T-cell (primary cell): ENCODE measurements at regions not wholly inside any gene's neighbourhood (a gene's known extent, or its start where the extent isn't known, plus 50 kb on each side); places are given as distances from the start of the nearest gene placed in this dataset.

Source experiments
- ATAC-seq, 4 experiments: fragments of 200-7000 bp in 3 of 4; fragments of 150-1000 bp in 1 of 4; cut with Tn5 transposase; replicated peaks in 1 of 4; 1 replicate in 3 of 4; 2 replicates in 1 of 4; pipeline ENCODE4 v1.10.0; 2021; ENCODE audit warnings: moderate library complexity in 3 of 4, mild to moderate bottlenecking in 2 of 4, moderate number of reproducible peaks in 1 of 4
- CTCF ChIA-PET, 2 donors: fragments of 300-600 bp; sonication (Branson Sonifier 250); formaldehyde crosslinking; loops; one replicate each; lab custom pipeline; 2022; ENCODE audit warnings: antibody characterized with exemption in 2 of 2; lab: Charles Lee
- POLR2A ChIA-PET, 2 donors: fragments of 300-600 bp; sonication (Branson Sonifier 250); formaldehyde crosslinking; loops; one replicate each; lab custom pipeline; 2022; ENCODE audit warnings: antibody characterized with exemption in 2 of 2; lab: Charles Lee
- DNase-seq, 35 experiments: peaks; one replicate each; pipeline versions ENCODE4 v3.0.0 to v3.0.0-alpha.2; 2013 to 2023
- H3K27ac ChIP-seq: one replicate; pipeline ENCODE4 v1.5.1; 2013; ENCODE audit warnings: low read length
- H3K27me3 ChIP-seq, 2 experiments: replicated peaks in 1 of 2; 1 replicate in 1 of 2; 2 replicates in 1 of 2; pipeline versions ENCODE4 v1.6.1 to v1.7.0; 2013; ENCODE audit warnings: low read length in 1 of 2, mixed read lengths in 1 of 2; ENCODE audit not compliant: control insufficient read depth in 2 of 2, insufficient read depth in 2 of 2; ENCODE audit errors: extremely low read depth in 1 of 2
- H3K36me3 ChIP-seq, 2 donors: 1 replicate in 1 of 2; 2 replicates in 1 of 2; pipeline versions ENCODE4 v1.6.1 to v1.7.0; 2013; ENCODE audit warnings: low read length in 1 of 2; ENCODE audit not compliant: control insufficient read depth in 2 of 2, insufficient read depth in 1 of 2; ENCODE audit errors: extremely low read depth in 1 of 2
- H3K4me1 ChIP-seq, 2 experiments: 1 replicate in 1 of 2; 2 replicates in 1 of 2; pipeline versions ENCODE4 v1.6.1 to v1.7.0; 2013; ENCODE audit warnings: low read length in 2 of 2, mixed read lengths in 1 of 2; ENCODE audit not compliant: insufficient read depth in 2 of 2, control insufficient read depth in 1 of 2; ENCODE audit errors: extremely low read depth in 1 of 2
- H3K4me3 ChIP-seq, 2 donors: 1 replicate in 1 of 2; 2 replicates in 1 of 2; pipeline versions ENCODE4 v1.5.1 to v1.7.0; 2013; ENCODE audit warnings: mild to moderate bottlenecking in 2 of 2, low read length in 1 of 2, moderate library complexity in 1 of 2; ENCODE audit not compliant: control insufficient read depth in 1 of 2; ENCODE audit errors: extremely low read depth in 1 of 2
- H3K9me3 ChIP-seq: 2 replicates; pipeline ENCODE4 v1.7.0; 2013
- H3K27ac Mint-ChIP-seq, 2 donors: one replicate each; pipeline ENCODE4 v1.8.0; 2020 to 2021; ENCODE audit warnings: mild to moderate bottlenecking in 2 of 2, mixed read lengths in 2 of 2
- H3K27me3 Mint-ChIP-seq, 2 donors: one replicate each; pipeline ENCODE4 v1.8.0; 2021 to 2022; ENCODE audit warnings: mixed read lengths in 2 of 2
- H3K36me3 Mint-ChIP-seq: one replicate; pipeline ENCODE4 v1.8.0; 2021; ENCODE audit warnings: mixed read lengths
- H3K4me1 Mint-ChIP-seq, 3 donors: one replicate each; pipeline ENCODE4 v1.8.0; 2020 to 2022; ENCODE audit warnings: mixed read lengths in 3 of 3, mild to moderate bottlenecking in 1 of 3
- H3K4me3 Mint-ChIP-seq, 3 donors: one replicate each; pipeline ENCODE4 v1.8.0; 2020 to 2022; ENCODE audit warnings: mild to moderate bottlenecking in 3 of 3, mixed read lengths in 3 of 3, moderate library complexity in 3 of 3
- H3K9me3 Mint-ChIP-seq, 3 donors: one replicate each; pipeline ENCODE4 v1.8.0; 2020 to 2022; ENCODE audit warnings: mixed read lengths in 3 of 3
- WGBS: methylation state at CpG from one replicate; pipeline ENCODE4 v1.1.5; 2013; ENCODE audit warnings: missing lambda C conversion rate; ENCODE audit not compliant: insufficient coverage; 5-methylcytosine and 5-hydroxymethylcytosine counted together

DNA sequence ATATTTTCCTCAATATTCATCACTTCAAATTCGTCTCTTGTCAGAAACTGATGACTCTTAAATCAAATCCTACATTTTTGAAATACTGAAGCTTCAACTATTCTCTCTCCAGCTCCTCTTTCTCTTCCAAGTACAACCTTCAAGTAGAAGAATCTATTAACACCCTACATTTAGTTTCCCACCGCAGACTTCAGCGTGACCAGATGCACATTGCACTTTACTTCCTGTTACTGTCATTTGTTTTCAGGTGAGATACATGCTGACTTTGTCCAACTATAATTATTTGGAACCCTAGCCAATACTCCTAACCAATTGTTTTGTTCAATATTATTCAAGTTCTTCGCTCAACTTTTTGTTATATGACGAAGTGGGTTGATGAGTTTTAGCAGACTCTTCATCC lies 116.0 kb downstream of the MRPL39 start:
- H3K27ac ChIP-seq: no peak overlapping the region

DNA sequence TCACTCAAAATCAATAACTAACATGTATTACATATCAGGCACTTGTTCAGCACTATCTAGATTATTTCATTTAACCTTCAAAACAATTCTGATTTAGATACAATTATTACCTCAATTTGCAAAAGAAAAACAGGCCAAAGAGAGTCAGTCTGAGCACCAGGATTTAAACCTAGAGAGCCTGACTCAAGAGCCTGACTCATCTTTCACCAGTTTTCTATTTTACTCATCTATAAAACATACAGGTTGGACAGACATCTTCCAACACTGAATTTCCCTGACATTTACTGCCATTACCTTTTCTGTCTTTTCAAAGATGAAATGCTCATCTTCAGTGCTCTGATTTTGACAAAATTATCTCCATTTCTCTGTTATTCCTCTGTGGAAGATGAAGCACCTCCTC lies 116.5 kb downstream of the MRPL39 start:
- ATAC-seq: no peak

More for the DNA sequence above, 116.0 kb downstream of the MRPL39 start:
- no peaks in the 10 kb centered on the region for H3K36me3 Mint-ChIP-seq
- no peaks in the 10 kb centered on the region for H3K4me1 ChIP-seq
- WGBS: 40% methylated on average over 1 of the region's 5 CpGs
- ChIA-PET POLR2A (interaction anchor here in 1 of 2 donors (0.5 kb wide), 1 partner anchor 61 kb away, joined by 3 read pairs; no protein-coding TSS in a partner anchor), CTCF (no interaction called here)
- H3K9me3 Mint-ChIP-seq: no peaks in the 10 kb centered on the region
- H3K27me3 ChIP-seq: no peaks in the 10 kb centered on the region
- H3K4me1 Mint-ChIP-seq: peaks cover 0 to 7% (median 2%) of the 10 kb centered on the region in 3 donors
- no peak overlapping the region for H3K27ac Mint-ChIP-seq
- no peak overlapping the region for H3K4me3 Mint-ChIP-seq
- no peak overlapping the region for H3K4me3 ChIP-seq
- DNase-seq (peak in 1 of 35 experiments; percentile 5), ATAC-seq (no peak)
- no peaks in the 10 kb centered on the region for H3K9me3 ChIP-seq
- no peaks in the 10 kb centered on the region for H3K27me3 Mint-ChIP-seq
- no peaks in the 10 kb centered on the region for H3K36me3 ChIP-seq

GRCh38 chr21:25489673-25490072 lies 117.6 kb downstream of the MRPL39 start:
- Histone ChIP-seq H3K4me1 (no peaks in the 10 kb centered on the region), H3K9me3 (no peaks in the 10 kb centered on the region), H3K27ac (no peak overlapping the region), H3K36me3 (no peaks in the 10 kb centered on the region), H3K27me3 (no peaks in the 10 kb centered on the region), H3K4me3 (no peak overlapping the region)
- ATAC-seq (no peak), DNase-seq (no peak)
- Mint-ChIP-seq H3K36me3 (no peaks in the 10 kb centered on the region), H3K4me3 (no peak overlapping the region), H3K4me1 (peaks cover 0 to 11% (median 2%) of the 10 kb centered on the region in 3 donors), H3K9me3 (no peaks in the 10 kb centered on the region), H3K27me3 (no peaks in the 10 kb centered on the region), H3K27ac (no peak overlapping the region)
- WGBS: no CpG with 5 or more reads among the region's 3 CpGs
- ChIA-PET POLR2A (interaction anchor here in 1 of 2 donors (1.2 kb wide), 1 partner anchor 14 kb away, joined by 3 read pairs; no protein-coding TSS in a partner anchor), CTCF (interaction anchor here in 1 of 2 donors (0.6 kb wide), 1 partner anchor 627 kb away, joined by 3 read pairs; no protein-coding TSS in a partner anchor)

More for the DNA sequence above, 116.5 kb downstream of the MRPL39 start:
- Mint-ChIP-seq H3K9me3 (no peaks in the 10 kb centered on the region), H3K27me3 (no peaks in the 10 kb centered on the region), H3K36me3 (no peaks in the 10 kb centered on the region), H3K4me1 (peaks cover 0 to 11% (median 2%) of the 10 kb centered on the region in 3 donors), H3K4me3 (no peak overlapping the region), H3K27ac (no peak overlapping the region)
- Histone ChIP-seq H3K9me3 (no peaks in the 10 kb centered on the region), H3K4me1 (no peaks in the 10 kb centered on the region), H3K27ac (no peak overlapping the region), H3K27me3 (no peaks in the 10 kb centered on the region), H3K36me3 (no peaks in the 10 kb centered on the region), H3K4me3 (no peak overlapping the region)
- ChIA-PET CTCF (interaction anchor here in 1 of 2 donors (0.5 kb wide), 1 partner anchor 264 kb away, joined by 6 read pairs; no protein-coding TSS in a partner anchor), POLR2A (interaction anchor here in 1 of 2 donors (0.5 kb wide), 1 partner anchor 62 kb away, joined by 3 read pairs; no protein-coding TSS in a partner anchor)
- no peak for DNase-seq

GRCh38 chr21:25487046-25487594 lies 120.2 kb downstream of the MRPL39 start:
- Mint-ChIP-seq H3K36me3 (no peaks in the 10 kb centered on the region), H3K4me1 (peaks cover 0 to 11% (median 2%) of the 10 kb centered on the region in 3 donors), H3K27me3 (no peaks in the 10 kb centered on the region), H3K9me3 (peaks cover 2 to 18% (median 7%) of the 10 kb centered on the region in 3 donors), H3K27ac (no peak overlapping the region), H3K4me3 (no peak overlapping the region)
- WGBS: no CpG with 5 or more reads among the region's 3 CpGs
- no peaks in the 10 kb centered on the region for H3K36me3 ChIP-seq
- ChIA-PET POLR2A (no interaction called here), CTCF (interaction anchor here in 1 of 2 donors (0.7 kb wide), 1 partner anchor 146 kb away, joined by 3 read pairs; no protein-coding TSS in a partner anchor)
- DNase-seq (no peak), ATAC-seq (no peak)
- H3K27me3 ChIP-seq: no peaks in the 10 kb centered on the region
- H3K27ac ChIP-seq: no peak overlapping the region
- H3K9me3 ChIP-seq: no peaks in the 10 kb centered on the region
- no peaks in the 10 kb centered on the region for H3K4me1 ChIP-seq
- no peak overlapping the region for H3K4me3 ChIP-seq

DNA sequence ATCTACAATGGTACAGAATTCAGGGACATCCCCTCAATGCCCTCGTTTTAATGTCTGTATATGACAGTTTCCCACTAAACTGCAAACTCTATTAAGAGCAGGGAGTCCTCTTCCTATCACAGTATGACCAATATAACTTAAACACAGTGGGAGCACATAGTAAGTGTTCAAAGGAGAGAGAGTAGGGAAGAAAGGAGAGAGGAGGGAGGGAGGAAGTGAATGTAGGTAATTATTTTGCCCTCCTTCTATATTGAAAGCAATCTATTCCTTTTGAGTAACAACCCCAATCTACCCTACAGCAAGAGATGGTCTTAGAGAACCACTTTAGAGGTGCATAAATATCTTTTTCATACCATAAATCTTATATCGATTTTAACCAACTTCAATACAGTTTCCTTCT lies 121.4 kb downstream of the MRPL39 start:
- no CpG with 5 or more reads among the region's 2 CpGs for WGBS
- H3K9me3 Mint-ChIP-seq: peaks cover 14 to 30% (median 16%) of the 10 kb centered on the region in 3 donors
- H3K36me3 Mint-ChIP-seq: peaks cover 10% of the 10 kb centered on the region
- Histone ChIP-seq H3K4me3 (no peak overlapping the region), H3K4me1 (no peaks in the 10 kb centered on the region), H3K36me3 (no peaks in the 10 kb centered on the region), H3K27ac (no peak overlapping the region), H3K9me3 (no peaks in the 10 kb centered on the region), H3K27me3 (no peaks in the 10 kb centered on the region)
- H3K4me3 Mint-ChIP-seq: no peak overlapping the region
- no peaks in the 10 kb centered on the region for H3K27me3 Mint-ChIP-seq
- H3K27ac Mint-ChIP-seq: no peak overlapping the region
- DNase-seq: no peak
- POLR2A ChIA-PET: no interaction called here
- CTCF ChIA-PET: no interaction called here
- no peak for ATAC-seq
- H3K4me1 Mint-ChIP-seq: peaks cover 0 to 9% (median 2%) of the 10 kb centered on the region in 3 donors

DNA sequence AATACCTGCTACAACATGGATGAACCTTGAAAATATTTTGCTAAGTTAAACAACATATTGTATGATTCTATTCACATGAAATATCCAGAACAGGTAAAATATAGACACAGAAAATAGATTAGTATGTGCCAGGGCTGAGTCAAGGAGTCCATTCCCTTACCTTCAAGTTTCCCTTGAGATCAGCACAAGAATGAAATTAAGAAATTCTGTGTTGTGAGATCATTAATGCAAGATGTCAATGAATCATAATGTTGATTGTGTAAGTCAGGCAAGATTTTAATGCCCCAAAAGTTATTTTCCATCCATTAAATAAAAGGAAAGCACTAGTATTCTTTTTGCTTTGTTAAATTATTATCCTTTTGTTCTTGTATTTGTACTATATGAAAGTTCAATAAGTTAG lies 139.4 kb downstream of the MRPL39 start:
- H3K9me3 ChIP-seq: no peaks in the 10 kb centered on the region
- Mint-ChIP-seq H3K4me1 (peaks cover 0 to 22% (median 22%) of the 10 kb centered on the region in 3 donors), H3K36me3 (peaks cover under 1% of the 10 kb centered on the region), H3K4me3 (no peak overlapping the region), H3K27me3 (no peaks in the 10 kb centered on the region), H3K27ac (no peak overlapping the region), H3K9me3 (peaks cover 0 to 1% (median 0%) of the 10 kb centered on the region in 3 donors)
- ChIA-PET POLR2A (no interaction called here), CTCF (no interaction called here)
- H3K27ac ChIP-seq: no peak overlapping the region
- no peaks in the 10 kb centered on the region for H3K36me3 ChIP-seq
- ATAC-seq: no peak
- no peak for DNase-seq
- no peaks in the 10 kb centered on the region for H3K4me1 ChIP-seq
- H3K27me3 ChIP-seq: no peaks in the 10 kb centered on the region
- H3K4me3 ChIP-seq: no peak overlapping the region
